GM21526 (cell line): ENCODE measurements at regions not wholly inside any gene's neighbourhood (a gene's known extent, or its start where the extent isn't known, plus 50 kb on each side); places are given as distances from the start of the nearest gene placed in this dataset.
"Not testable (repeated sequence)": the region's sequence is repeated elsewhere in the genome, so short reads cannot be mapped to it uniquely, and the experiment has no call there.

Source experiments
- ATAC-seq: cut with Tn5 transposase; IDR thresholded peaks from one replicate; pipeline ENCODE4 v1.9.1; 2021; ENCODE audit warnings: moderate library complexity; ENCODE audit not compliant: unreplicated experiment, low FRiP score

- ATAC-seq = not testable (repeated sequence)
Measured at GRCh38 chr2:110336071-110336470, 123.7 kb upstream of the MTLN start.

DNA sequence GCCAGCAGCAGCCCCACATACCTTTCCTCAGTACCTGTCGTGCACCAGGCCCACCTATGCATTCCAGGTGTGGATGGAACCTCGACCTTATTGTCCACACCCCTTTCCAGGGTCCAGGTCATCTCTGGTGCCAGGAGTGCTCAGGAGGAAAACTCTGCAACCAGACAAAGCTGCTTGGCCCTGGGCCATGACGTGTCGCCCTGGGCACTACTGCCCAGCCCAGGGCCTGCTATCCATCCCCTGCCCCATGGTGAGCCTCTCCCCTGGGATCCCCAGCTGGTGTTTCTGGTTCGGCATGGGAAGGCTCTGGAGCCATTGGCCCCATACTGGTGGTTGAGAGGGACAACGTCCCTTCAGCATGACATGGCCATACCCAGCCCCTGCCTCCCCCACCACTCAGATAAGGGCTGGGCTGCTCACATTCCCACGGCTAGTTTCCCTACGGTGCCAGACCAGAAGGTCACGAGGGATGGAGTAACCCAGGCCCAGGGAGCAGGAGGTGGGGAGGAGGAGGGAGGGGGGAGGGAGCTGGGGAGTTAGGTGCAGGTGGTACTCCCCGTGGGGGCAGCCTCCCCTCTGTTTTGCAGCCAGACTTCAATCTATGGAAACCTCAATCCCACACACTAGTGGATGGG, 123.2 kb upstream of the MTLN start:
- not testable (repeated sequence) for ATAC-seq

GRCh38 chr2:110333114-110334095, 121.1 kb upstream of the MTLN start:
- ATAC-seq = not testable (repeated sequence)

GRCh38 chr2:110331625-110332024, 119.3 kb upstream of the MTLN start:
- ATAC-seq = not testable (repeated sequence)

DNA sequence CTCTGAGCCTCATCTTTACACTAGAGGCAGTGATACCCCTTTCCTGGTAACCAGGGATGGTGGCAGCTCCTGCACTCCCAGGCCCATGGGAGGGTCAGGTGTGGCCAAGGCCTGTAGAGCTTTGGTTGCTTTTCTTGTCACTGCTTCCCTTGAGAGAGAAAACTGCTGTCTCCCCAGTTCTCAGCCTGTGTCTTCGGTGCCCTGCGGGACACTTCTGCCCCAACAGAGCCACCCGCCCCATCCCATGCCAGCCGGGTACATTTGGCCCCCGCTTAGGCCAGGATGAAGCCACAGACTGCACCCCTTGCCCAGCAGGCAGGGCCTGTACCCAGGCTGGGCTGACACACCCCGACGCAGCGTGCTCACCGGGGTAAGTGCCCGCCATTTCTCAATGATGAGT, 117.4 kb upstream of the MTLN start:
- ATAC-seq = not testable (repeated sequence)

DNA sequence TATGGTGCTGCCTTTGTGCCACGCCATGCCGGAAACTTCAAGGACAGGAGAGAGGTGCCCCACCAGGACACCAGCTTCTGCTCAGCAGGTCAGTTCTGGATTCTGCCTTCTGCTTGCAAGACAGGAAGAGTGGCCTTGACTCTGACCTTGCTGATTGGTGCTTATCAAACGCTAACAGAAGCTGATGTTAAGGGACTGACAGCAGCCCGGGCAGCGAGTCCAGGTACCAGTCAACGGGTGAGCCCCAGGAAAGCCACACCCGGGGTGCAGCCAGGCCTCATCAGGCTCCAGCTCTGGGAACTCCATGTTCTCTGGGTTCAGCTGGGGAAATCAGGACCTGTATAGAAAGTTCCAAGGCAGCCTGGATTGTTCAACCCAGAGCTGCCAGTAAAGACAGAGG, 116.8 kb upstream of the MTLN start:
- ATAC-seq = not testable (repeated sequence)

DNA sequence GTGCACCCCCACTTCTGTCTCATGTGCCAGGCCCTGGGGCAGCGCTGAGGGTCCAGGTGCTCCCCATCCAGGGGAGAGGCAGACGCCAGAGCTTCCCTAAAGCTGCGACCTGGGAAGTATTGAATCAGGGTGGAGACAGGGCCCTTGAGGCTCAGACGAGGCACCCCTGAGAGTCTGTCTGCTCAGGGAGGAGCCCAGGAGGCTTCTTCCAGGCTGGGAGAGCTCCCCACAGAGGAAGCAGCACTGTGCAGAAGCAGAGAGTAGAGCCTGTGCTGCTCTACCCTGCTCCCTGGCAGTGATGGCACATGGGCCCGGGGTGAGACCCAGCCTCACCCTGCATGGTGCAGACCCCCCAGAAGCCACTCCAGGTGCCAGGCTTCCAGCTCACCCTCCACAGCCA, 116.3 kb upstream of the MTLN start:
- not testable (repeated sequence) for ATAC-seq

DNA sequence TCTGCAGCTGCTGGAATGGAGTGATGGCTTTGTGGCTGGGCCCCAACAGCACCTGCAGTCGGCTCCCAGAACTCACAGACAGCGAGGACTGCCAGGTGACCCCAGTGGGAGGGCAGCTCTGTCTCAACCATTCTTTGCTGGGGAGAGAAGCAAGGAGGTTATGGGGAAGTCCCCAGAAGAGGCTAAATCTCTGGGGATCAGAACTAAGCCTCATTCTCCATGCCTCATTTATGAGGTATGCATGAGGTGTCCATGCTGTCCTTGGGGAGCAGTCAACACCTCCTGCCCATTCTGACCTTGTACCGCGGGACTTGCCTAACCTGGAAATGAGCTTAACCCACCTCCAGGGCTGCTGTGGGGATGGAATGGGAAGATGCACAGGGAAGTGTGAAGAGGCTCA, 111.5 kb upstream of the MTLN start:
- not testable (repeated sequence) for ATAC-seq

- not testable (repeated sequence) for ATAC-seq
Measured at GRCh38 chr2:110322535-110322934, 110.2 kb upstream of the MTLN start.

DNA sequence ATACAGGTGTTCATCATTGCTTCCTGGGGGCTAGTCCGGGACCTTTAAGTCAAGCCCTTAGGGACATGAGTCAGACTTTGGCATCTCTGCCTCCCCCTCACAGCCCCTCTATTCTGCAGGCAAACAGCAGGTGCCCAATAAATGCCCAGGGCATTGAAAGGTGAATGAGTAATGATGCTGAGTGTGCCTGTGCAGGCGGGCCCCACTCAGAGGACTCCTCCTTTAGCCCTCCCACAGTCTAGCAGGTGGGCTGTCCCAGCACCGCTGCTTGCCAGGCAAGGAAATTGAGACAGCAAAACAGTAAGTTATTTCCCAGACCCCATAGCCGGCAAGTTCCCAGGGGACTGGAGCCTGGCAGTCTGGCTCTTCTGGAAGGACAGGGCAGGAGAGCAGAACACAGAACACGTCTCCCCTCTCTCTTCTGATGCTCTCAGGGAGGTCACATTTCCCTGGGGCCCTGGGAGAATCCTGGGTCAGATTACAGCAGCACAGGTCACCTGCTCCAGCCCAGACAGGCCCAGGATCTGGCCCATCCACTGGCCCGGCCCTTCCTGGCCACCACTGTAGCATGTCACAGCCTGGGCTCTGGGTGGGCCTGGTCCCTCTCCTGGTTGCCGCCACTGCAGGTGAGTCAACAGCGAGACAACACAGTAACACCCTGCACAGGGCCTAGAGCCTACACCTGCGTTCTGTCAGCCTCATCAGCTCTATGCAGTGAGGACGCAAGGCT, 108.7 kb upstream of the MTLN start:
- ATAC-seq = not testable (repeated sequence)

- not testable (repeated sequence) for ATAC-seq
Measured at GRCh38 chr2:110318898-110319297, 106.6 kb upstream of the MTLN start.

DNA sequence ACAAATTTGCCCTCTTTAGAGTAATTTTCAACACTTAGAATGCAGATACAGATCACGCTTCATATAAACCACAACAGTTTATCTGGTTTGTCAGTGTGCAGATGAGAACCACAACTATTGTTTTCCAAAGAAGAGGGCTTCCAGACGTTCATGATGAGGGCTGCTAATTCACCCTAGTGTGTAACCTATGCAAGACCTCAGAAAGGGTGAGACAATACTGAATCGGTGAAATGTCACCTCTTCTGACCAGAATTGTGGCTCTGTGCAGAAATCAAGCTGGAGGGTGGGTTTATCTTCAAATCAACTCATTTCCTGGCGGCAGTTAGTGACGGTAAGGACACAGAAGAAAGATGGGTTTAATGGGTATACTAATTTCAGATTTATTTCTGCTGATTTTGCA, 105.0 kb upstream of the MTLN start:
- not testable (repeated sequence) for ATAC-seq

DNA sequence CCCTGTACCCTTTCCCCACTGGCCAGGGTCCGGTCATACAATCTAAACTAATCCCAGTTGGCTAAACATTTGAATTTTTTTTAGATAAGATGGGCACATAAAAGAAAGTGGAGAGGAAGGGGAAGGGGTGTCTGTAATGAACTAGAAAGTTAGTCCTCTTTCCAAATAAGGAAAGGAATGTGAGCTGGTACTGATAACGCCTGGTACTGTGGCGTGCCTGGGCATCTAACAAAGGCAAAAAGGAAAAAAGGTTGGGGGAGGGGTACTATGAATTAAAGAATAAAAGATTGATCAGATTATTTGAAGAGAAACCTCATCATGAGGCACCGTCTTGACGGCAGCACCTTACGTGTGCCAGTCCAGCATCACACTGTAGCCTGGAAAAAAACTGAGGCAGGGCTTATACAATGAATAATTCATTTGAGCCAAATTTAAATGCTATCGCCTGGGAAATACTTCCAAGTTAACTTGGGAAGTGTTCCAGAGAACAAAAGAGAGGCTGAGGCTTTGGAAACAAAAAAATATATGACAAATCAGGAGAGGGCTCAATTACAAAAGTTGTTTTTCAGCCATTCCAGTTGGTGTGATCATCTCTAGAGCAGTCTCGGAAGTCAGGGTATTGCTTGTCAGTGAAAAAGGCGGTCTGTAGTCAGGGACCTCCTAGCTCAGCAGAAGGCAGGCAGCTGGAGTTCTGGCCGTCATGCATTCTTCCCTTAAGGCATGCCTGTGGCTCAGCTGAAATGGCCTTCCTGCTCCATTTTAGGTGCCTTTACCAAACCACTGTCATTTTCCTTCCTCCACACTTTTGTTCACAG, 103.9 kb upstream of the MTLN start:
- not testable (repeated sequence) for ATAC-seq

DNA sequence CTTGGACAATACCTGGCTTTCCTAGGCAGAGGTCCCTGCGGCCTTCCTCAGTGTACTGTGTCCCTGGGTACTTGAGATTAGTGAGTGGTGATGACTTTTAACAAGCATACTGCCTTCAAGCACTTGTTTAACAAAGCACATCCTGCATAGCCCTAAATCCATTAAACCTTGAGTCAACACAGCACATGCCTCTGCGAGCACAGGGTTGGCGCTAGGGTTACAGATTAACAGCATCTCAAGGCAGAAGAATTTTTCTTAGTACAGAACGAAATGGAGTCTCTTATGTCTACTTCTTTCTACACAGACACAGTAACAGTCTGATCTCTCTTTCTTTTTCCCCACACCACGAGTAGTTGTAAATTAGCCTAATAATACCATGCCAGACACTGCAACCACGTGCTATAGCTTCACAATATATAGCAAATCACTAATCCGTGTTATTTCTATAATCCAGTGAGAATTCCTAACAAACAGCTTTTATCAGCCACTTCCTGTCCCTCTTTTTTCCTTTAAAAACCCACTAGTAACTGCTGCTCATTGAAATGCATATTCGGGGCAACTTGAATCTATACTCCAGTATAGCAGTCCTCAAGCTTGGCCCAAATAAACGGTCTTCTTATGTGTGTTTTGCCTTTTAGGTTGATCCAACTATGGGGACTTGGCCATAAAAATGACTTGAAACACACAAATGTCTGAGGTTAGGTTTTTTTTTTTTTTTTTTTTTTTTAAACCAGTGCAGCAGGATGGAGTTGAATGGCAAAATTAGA, 102.9 kb upstream of the MTLN start:
- ATAC-seq = not testable (repeated sequence)

GRCh38 chr2:110314472-110314871, 102.1 kb upstream of the MTLN start:
- not testable (repeated sequence) for ATAC-seq

DNA sequence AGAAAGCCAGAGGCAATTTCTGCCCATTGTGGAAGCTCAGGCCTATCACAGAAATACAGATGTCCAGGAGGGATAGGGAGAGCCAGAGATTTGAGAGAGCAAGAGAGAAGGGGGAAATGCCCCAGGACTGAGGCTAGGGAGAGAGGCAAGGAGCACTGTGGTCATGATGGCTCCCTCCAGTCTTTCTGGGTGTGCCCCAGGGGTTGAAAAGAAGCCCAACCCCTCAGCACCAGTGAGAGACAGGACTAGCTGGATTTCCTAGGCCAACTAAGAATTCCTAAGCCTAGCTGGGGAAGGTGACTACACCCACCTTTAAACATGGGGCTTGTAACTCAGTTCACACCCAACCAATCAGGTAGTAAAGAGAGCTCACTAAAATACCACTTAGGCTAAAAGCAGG, 100.7 kb upstream of the MTLN start:
- ATAC-seq = not testable (repeated sequence)

GRCh38 chr2:110311713-110312444, 99.5 kb upstream of the MTLN start:
- ATAC-seq = not testable (repeated sequence)

DNA sequence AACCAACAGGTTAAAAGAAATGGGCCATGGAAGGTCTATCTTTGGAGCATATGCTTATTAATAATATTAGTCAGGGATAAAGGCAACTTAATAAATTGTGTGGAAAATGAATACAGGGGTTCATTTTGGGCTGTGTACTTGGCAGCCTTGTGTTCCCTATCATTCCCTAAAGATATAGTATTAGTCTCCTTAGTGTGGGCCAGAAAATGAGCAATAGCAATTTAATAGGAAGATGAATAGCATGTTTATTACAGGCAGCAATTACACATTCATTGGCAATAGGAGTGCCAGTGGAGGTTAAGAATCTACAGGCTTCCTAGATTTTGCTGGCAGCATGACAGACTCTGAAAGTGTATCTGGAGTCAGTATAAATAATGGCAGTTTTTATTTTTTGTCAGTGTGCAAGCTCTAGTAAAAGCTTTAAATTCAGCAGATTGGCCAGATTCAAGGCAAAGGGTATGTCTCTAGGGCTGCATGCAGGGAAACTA, 98.7 kb upstream of the MTLN start:
- not testable (repeated sequence) for ATAC-seq
